Hematopoietic multipotent progenitor cell treated with erythropoietin and hydrocortisone succinate and interleukin-3 and kit ligand, for 4 days (in vitro differentiated cells): ENCODE measurements at regions not wholly inside any gene's neighbourhood (a gene's known extent, or its start where the extent isn't known, plus 50 kb on each side); places are given as distances from the start of the nearest gene placed in this dataset.
"Not testable (repeated sequence)": the region's sequence is repeated elsewhere in the genome, so short reads cannot be mapped to it uniquely, and the experiment has no call there.

Experiments used
- DNase-seq: peaks from one replicate; pipeline ENCODE4 v3.0.0-alpha.2; 2015

GRCh38 chr6:158881276-158881675, 62.1 kb upstream of the EZR start:
- not testable (repeated sequence) for DNase-seq

DNA sequence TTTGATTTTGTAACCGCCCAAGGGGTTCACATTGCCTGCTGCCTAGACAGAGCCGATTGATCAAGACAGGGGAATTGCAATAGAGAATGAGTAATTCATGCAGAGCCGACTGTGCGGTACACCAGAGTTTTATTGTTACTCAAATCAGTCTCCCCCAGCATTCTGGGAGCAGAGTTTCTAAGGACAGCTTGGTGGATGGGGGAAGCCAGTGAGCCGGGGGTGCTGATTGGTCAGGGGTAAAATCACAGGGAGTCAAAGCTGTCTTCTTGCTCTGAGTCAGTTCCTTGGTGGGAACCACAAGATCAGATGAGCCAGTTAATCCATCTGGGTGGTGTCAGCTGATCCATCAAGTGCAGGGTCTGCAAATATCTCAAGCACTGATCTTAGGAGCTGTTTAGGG, 60.0 kb upstream of the EZR start:
- no peak for DNase-seq

DNA sequence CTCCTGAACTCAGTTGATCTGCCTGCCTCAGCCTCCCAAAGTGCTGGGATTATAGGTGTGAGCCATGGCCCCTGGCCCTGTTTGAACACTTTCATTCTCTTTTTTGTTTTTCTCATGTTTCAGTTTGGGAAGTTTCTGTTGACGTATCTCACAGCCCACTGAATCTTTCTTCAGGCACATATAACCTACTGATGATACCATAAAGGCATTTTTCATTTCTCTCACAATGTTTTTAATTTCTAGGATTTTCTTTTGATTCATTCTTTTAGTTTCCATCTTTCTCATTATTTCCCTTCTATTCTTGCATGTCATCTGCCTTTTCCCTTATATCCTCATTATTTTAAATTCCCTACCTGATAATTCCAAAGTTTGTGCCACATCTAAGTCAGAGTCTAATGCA, 58.5 kb upstream of the EZR start:
- DNase-seq, result no peak

GRCh38 chr6:158876886-158877285, 57.7 kb upstream of the EZR start:
- no peak for DNase-seq

- DNase-seq, result no peak
Observed at GRCh38 chr6:158870649-158870957, 51.4 kb upstream of the EZR start.

DNA sequence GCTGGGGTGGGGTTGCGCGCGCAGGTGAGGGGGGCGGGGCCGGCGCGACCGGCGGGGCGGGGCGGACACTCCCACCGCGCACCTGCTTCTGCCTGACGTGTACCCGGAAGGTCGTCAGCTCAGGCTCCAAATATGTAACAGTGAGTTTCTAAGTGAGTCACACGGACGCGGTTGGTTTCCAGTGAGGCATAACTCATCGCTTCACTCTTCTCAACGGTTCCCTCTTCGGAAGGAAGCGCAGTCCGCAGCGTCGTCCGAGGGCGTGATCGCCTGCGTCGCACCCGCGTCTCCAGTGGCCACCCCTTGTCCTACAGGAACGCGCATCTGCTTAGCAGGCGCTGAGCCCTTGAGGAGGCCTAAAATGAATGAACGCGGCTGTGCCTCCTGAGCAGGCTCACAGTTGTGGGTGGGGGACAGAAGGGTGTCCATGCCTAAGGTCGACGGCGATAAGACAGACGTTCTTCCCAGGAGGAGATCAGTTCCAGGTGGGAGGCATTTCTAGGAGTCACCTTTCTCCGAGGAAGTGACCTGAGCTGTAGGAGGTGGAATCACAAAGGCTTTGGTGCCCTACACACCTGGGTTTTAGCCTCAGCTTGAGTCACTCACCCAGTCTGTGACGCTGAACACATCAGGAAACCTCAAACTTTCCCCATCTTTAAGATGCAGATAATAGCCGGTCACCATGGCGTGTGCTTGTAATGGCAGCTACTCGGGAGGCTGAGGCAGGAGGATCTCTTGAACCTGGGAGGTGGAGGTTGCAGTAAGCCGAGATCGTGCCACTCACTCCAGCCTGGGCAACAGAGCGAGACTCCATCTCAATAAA, 50.9 kb upstream of the EZR start:
- DNase-seq, result peak; percentile 94

DNA sequence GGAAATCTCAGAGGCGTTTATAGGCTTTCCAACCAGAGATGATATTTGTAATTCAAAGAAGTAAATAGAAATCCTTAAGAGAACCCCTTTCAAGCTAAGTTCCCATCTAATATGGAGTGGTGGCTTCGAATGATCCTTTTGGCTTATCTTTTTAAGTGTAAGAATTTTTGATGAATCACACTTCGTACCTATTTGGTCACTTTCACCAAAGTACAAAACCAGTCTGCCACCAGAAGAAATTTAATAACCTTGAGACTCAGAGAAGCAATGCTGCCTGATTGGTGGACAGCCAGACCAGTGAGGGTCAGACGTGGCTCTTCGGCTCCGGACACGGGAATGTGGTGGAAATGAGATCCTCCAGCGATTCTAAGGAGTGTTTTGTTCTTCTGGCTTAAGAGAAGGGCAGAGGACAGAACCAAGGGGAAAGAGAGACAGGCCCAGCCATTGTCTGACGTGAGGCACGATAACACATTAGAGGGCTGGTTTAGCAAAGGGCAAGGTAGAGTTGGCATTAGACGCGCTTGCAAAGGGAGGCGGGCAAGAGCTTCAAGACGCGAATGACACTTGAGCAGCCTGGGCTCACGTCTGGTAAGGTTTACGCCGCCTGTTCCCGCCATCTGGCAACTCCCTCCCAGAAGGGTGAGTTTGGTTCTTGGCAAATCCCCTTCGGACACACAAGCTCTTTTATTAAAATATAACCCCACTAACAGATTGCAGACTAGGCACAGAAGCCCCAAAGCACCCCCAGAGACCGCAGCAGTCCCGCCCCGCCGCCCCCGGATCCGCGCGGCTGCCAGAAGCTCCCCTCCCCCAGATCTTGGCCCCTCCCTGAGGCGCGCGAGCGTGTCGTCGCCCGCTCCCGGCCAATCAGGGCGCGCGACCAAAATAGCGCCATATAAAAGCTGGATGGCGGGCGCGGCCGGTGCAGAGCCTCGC, 50.0 kb upstream of the EZR start:
- peak; percentile 96 for DNase-seq
